GM19351 (cell line): ENCODE measurements at regions not wholly inside any gene's neighbourhood (a gene's known extent, or its start where the extent isn't known, plus 50 kb on each side); places are given as distances from the start of the nearest gene placed in this dataset.
"Not testable (repeated sequence)": the region's sequence is repeated elsewhere in the genome, so short reads cannot be mapped to it uniquely, and the experiment has no call there.

Source experiments
- ATAC-seq: cut with Tn5 transposase; IDR thresholded peaks from one replicate; pipeline ENCODE4 v1.9.1; 2021; ENCODE audit warnings: mild to moderate bottlenecking, moderate library complexity; ENCODE audit not compliant: unreplicated experiment

DNA sequence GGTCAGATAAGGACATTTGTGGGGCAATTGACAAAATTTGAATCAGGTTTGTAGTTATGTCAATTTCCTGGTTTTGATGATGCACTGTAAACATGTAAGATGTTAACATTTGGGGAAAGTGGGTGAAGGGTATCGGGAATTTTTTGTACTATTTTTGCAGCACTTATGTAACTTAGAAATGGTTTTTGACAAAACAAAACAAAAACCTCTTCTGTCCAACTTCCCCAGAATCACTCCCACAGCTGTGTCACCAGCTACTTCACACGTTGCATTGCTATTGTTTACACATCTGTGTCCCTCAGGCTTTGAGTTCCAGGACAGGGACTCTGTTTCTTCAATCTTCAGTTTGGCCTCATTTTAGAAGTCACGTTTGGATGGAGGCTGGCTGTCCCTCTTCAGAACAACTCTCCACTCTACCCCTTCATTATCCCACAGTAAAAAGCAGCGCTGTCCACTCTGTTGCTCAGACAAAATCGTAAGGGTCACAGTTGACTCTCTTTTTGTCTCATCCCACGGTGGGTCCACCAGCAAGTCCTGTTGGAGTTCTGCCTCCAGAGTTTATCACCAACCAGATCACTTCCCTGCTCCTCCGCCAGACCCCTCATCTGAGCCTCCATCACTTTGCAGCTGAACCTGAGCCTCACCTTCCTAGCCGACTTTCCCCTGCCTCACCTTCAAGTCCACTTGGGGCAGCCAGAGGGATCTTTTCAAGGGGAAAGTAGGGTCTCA, 63.2 kb downstream of the NENF start:
- ATAC-seq, result no peak

- ATAC-seq, result no peak
These were observed 64.0 kb downstream of the NENF start for GRCh38 chr1:212496682-212497081.

DNA sequence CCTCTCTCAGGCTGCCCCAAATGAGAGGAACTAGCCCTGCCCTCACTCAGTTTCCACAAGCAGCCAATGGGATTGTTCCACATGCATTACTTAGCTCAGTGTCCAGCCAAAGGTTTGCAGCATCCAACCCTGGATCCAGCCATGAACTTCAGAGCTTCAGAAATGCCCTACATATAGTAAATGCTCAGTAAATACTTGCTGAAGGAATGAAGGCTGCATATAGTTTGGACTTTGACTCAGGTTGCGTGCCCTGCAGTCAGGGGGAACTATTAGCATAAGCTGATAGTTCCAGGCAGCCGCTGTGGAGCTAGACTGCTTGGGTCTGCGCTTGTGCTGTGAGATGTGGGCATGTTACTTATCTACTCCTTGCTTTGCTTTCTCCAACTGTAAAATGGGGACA, 64.8 kb downstream of the NENF start:
- ATAC-seq, result no peak

DNA sequence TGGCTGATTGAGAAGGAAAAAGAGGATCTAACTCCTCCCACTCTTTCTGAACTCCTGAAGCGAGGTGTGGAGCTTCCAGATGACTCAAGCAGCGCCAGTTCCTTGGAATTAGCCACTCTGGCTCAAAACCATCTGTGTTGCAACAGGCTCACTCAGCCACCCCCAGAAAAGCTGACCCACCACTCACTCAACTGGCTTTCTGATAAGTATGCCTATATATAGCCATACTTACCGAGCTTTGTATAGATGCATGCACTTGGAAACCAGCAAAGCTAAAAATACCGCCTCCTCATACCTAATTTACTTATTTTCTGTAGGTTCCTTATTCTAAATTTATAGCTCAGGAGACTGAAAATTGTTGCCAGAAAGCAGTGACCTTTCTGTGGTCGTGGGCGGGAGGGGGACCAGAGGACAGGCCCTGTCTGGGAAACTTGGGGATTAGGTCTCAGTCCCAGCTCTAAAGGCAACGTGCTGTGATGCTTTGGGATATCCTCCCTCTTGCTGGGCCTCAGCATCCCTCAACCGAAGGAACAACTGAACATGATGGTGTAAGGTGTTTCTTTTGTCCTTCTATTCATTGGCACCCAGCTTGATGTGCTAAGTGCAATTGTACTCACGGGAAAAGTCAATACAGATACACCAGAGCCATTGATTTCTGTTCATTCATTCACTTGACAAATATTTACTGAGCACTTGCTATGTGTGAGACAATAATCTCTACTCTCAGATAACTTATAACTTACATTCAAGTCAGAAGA, 65.7 kb downstream of the NENF start:
- ATAC-seq, result peak; percentile 62

GRCh38 chr1:212500351-212500750, 67.6 kb downstream of the NENF start:
- no peak for ATAC-seq

- ATAC-seq, result no peak
These were observed 68.3 kb downstream of the NENF start for GRCh38 chr1:212500983-212501382.

GRCh38 chr1:212503714-212504113, 71.0 kb downstream of the NENF start:
- ATAC-seq, result no peak

GRCh38 chr1:212504171-212504803, 71.6 kb downstream of the NENF start:
- no peak for ATAC-seq

GRCh38 chr1:212506666-212507065, 73.9 kb downstream of the NENF start:
- ATAC-seq, result no peak

DNA sequence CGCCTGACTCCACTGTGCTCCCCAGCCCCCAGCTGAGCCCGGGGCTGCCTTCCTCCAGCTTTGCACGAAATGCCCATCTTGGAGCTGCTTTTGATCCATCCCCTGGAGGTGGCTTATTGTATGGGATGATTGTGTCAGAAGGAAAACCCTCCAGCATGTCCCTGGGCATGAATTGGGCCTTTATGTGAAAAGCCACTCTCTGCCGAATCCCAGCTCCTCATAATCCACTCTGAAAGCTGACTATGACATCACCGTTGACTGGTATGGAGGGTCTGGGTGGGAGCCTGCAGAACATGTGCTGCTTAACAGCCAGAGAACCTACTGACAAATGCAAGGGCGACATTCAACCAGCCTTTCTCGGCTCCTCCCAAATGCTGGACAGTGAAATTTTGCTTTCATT, 74.6 kb downstream of the NENF start:
- no peak for ATAC-seq

GRCh38 chr1:212512816-212513559, 80.3 kb downstream of the NENF start:
- no peak for ATAC-seq

DNA sequence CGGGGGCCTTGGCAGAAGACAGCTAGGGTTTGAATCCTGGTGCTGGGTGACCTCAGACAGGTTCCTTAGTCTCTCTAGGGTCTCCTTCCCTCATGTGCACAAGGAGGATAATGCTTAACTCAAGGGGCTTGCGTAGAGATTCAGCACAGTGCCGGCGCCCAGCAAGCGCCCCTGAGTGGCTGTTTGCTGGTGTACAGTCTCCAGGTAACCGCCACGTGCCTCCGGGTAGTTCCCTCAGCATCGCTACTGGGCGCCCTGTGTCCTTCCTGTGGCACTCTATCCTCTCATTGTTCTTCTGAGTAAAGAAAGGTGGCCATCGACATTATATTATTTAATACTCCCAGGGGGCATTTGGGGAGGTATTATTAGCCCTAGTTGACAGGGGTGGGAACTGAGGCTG, 80.9 kb downstream of the NENF start:
- ATAC-seq, result no peak

- ATAC-seq, result no peak
These were observed 81.4 kb downstream of the NENF start for GRCh38 chr1:212514056-212514614.

- ATAC-seq, result no peak
These were observed 82.1 kb downstream of the NENF start for GRCh38 chr1:212514782-212515181.

DNA sequence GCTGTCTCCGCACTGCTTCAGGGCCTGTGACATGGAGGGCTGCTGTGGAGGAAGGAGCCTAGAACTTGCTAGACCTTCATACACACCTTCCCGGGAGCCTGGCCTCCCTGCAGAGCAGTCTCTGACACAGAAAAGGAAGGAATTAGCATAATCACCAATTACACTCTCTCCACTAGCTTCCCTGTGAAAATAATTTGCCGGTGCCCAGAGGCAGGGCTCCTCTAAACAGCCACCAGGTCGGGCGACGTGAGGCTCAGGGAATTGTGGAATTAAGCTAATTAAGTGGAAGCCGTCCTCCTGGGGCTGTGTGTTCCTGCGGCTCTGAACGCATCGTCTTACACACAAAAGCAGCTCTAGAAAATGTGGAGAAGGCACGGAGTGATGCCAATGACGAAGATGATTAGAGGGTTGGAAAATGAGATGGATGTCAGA, 82.6 kb downstream of the NENF start:
- ATAC-seq, result no peak

DNA sequence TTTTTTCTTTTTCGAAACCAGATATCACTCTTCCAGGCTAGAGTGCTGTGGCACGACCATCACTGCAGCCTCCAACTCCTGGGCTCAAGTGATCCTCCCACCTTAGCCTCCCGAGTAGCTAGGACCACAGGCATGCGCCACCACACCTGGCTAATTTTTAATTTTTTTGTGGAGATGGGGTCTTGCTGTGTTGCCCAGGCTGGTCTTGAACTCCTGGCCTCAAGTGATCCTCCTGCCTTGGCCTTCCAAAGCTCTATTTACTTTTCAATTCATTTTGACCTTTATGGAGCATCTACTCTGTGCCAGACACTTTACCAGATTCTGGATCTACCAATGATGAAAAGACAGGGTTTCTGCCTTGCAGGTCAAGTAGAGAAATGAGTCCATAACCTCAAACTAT, 83.3 kb downstream of the NENF start:
- ATAC-seq, result not testable (repeated sequence)

GRCh38 chr1:212518188-212519054, 85.7 kb downstream of the NENF start:
- ATAC-seq, result no peak

GRCh38 chr1:212519131-212519530, 86.4 kb downstream of the NENF start:
- ATAC-seq, result no peak

- no peak for ATAC-seq
These were observed 87.6 kb downstream of the NENF start for GRCh38 chr1:212520299-212520698.

DNA sequence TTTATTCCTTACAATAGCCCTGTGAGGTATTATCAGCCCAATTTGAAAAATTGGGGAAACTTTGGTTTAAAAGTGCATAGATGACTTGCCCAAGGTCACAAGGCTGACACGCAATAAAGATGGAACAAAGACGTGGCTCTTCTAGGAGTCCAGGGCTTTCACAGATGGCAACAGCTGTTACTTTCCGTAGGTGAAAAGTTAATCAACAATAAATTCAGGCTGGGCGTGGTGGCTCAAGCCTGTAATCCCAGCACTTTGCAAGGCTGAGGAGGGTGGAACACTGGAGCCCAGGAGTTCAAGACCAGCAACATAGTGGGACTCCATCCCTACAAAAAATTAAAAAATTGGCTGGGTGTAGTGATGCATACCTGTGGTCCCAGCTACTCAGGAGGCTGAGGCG, 87.8 kb upstream of the ATF3 start:
- ATAC-seq, result no peak
